ENCODE measurements at regions not wholly inside any gene's neighbourhood (a gene's known extent, or its start where the extent isn't known, plus 50 kb on each side); places are given as distances from the start of the nearest gene placed in this dataset.

DNA sequence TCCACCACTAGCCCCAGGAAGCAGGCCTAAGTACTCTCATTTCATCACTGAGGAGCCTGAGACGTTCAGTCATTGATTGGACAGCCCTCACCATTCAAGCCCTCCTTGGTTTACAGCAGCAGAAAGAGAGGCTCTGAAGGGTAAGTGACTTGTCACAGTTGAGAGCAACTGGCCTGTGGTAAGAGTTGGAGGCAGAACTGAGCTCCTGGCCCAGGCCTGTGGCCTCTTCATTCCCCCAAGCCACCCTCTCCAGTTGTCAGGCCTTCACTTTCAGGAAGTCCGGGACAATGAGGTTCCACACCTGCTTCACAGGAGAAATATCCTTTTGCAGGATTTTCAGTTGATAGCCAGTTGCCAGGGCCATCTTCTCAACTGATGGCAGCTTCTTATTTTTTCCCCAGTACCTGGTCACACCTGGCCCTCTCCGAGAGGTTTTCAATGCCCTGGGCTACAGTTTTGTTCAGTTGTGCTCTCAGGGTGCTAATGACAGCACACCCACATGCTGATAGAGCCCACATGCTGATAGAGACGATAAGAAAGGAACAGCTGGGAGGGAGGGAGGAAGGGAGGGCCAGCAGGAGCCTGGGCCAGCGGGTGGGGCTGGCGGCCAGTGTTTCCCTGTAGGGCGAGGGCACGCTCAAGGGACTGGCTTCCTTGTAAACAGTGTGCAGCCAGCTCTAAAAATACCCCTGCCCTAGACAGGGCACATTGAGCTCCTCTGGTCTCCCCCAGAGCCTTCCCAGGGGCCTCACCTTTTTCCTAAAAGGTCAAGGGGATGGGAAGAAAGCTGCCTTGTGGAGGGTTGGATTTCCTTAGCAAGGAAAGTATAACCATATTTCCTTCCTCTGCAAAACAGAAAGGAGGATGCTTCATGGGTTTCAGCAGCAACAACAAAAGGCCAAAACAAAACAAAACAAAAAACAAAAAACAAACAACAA, 112.7 kb upstream of the JUN start (continued):
- TF ChIP-seq, protein P1, sequence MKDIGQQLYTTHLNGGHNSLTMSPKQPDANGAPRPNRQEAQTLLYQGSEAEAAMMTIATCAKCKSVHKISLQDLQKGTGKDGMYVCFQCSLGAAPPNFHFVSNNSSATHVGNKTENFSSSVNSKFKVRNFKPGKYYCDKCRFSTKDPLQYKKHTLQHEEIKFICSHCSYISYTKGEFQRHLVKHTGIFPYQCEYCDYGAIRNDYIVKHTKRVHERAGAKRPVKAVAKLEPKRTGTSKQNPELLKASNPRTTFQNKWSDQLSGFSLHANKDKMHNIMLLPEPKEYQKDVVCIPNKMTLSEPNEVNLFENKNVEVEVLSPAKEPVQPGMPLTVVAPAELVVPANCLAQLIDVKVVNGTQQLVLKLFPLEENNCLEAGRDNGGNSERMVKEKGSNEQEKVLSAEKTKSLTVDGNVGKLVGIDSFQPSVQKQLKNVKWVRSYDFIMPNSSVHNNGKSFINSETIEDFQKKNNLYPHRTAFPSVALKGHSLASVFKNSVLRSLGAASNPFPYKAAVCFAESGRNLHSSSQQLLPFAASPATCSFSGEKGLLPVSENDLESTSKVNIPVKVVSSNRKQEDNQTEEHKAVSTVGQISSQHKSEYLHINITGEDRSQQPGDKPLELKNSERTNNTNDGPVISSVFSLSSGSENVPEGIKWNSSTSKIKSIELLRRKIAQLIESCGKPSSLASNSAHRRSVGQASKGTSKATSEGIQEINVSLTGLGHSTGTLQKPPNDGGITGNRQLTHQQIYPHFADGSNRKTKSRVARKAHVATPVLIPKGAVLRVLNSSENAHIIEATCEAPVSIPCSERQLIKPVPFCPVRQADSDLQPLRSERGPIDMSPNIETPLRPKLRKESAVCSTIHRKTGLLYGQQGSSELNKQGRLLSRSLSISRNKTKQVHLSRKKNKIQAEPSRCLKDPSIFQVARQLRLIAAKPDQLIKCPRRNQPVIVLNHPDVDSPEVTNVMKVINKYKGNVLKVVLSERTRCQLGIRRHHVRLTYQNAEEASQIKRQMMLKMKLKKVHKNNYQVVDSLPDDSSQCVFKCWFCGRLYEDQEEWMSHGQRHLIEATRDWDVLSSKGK (CRISPR knock-in tag; IDR thresholded peaks at IDR 0.05) = no peak
- TF ChIP-seq, protein P2, sequence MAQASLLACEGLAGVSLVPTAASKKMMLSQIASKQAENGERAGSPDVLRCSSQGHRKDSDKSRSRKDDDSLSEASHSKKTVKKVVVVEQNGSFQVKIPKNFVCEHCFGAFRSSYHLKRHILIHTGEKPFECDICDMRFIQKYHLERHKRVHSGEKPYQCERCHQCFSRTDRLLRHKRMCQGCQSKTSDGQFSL (CRISPR knock-in tag; IDR thresholded peaks at IDR 0.05) = no peak
- TF ChIP-seq, protein P2 (tag; IDR thresholded peaks at IDR 0.05) = peak in 1 of 2 experiments; percentile 31; a peak in 1 of 4 replicates
- TF ChIP-seq RBM14 (IDR thresholded peaks at IDR 0.05; ENCODE audit: borderline replicate concordance, insufficient read depth, low read depth, low read length) (no peak), ARID1B (IDR thresholded peaks at IDR 0.05) (peak; percentile 80), NCOR1 (IDR thresholded peaks at IDR 0.05) (peak; percentile 49), TBL1XR1 (IDR thresholded peaks at IDR 0.05; ENCODE audit: low read length in 2 of 2) (peak in 1 of 2 experiments; percentile 67; a peak in 2 of 4 replicates), MBD2 (IDR thresholded peaks at IDR 0.05; ENCODE audit: borderline replicate concordance, low read depth) (peak; percentile 79; the same call in 1 of the 2 replicates), ZFX (CRISPR knock-in tag; IDR thresholded peaks at IDR 0.05) (peak; percentile 32; the same call in 1 of the 2 replicates), GABPA (tag; conservative IDR thresholded peaks at IDR 0.05; ENCODE audit: low read depth) (peak; percentile 44), NR4A1 (CRISPR knock-in tag; IDR thresholded peaks at IDR 0.05) (no peak), NR4A1 (tag; IDR thresholded peaks at IDR 0.05) (peak; percentile 69), RB1 (IDR thresholded peaks at IDR 0.05; ENCODE audit: low read depth) (0 out of 2 replicates have a peak, but pooled peaks have one; percentile 12), ZNF444 (CRISPR knock-in tag; IDR thresholded peaks at IDR 0.05) (0 out of 2 replicates have a peak, but pooled peaks have one; percentile 64)
- TF ChIP-seq, protein P3, sequence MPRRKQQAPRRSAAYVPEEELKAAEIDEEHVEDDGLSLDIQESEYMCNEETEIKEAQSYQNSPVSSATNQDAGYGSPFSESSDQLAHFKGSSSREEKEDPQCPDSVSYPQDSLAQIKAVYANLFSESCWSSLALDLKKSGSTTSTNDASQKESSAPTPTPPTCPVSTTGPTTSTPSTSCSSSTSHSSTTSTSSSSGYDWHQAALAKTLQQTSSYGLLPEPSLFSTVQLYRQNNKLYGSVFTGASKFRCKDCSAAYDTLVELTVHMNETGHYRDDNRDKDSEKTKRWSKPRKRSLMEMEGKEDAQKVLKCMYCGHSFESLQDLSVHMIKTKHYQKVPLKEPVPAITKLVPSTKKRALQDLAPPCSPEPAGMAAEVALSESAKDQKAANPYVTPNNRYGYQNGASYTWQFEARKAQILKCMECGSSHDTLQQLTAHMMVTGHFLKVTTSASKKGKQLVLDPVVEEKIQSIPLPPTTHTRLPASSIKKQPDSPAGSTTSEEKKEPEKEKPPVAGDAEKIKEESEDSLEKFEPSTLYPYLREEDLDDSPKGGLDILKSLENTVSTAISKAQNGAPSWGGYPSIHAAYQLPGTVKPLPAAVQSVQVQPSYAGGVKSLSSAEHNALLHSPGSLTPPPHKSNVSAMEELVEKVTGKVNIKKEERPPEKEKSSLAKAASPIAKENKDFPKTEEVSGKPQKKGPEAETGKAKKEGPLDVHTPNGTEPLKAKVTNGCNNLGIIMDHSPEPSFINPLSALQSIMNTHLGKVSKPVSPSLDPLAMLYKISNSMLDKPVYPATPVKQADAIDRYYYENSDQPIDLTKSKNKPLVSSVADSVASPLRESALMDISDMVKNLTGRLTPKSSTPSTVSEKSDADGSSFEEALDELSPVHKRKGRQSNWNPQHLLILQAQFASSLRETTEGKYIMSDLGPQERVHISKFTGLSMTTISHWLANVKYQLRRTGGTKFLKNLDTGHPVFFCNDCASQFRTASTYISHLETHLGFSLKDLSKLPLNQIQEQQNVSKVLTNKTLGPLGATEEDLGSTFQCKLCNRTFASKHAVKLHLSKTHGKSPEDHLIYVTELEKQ (CRISPR knock-in tag; IDR thresholded peaks at IDR 0.05) = peak; percentile 77
- TF ChIP-seq, protein P4, sequence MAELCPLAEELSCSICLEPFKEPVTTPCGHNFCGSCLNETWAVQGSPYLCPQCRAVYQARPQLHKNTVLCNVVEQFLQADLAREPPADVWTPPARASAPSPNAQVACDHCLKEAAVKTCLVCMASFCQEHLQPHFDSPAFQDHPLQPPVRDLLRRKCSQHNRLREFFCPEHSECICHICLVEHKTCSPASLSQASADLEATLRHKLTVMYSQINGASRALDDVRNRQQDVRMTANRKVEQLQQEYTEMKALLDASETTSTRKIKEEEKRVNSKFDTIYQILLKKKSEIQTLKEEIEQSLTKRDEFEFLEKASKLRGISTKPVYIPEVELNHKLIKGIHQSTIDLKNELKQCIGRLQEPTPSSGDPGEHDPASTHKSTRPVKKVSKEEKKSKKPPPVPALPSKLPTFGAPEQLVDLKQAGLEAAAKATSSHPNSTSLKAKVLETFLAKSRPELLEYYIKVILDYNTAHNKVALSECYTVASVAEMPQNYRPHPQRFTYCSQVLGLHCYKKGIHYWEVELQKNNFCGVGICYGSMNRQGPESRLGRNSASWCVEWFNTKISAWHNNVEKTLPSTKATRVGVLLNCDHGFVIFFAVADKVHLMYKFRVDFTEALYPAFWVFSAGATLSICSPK (IDR thresholded peaks at IDR 0.05; ENCODE audit: borderline replicate concordance) = no peak
